ENCODE measurements at regions not wholly inside any gene's neighbourhood (a gene's known extent, or its start where the extent isn't known, plus 50 kb on each side); places are given as distances from the start of the nearest gene placed in this dataset.

- H3K36me3 ChIP-seq (ENCODE audit: insufficient read depth, low read length), result no peaks in the 10 kb centered on the region
- no peak overlapping the region for H3K9ac ChIP-seq (ENCODE audit: low read length)
- H3F3A ChIP-seq (ENCODE audit: insufficient read depth, low read length), result no peaks in the 10 kb centered on the region
- TF ChIP-seq CTCF (IDR thresholded peaks at IDR 0.05; ENCODE audit: low read length) (no peak), EZH2 (IDR thresholded peaks at IDR 0.05; ENCODE audit: borderline replicate concordance, low read length) (no peak)
- H3K4me2 ChIP-seq (ENCODE audit: low read length), result no peak overlapping the region
- H3K4me1 ChIP-seq (ENCODE audit: insufficient read depth, low read length, severe bottlenecking), result peaks cover 40% of the 10 kb centered on the region
- no peaks in the 10 kb centered on the region for H4K20me1 ChIP-seq (ENCODE audit: insufficient read depth, low read length)
- no peak overlapping the region for H2AFZ ChIP-seq (ENCODE audit: low read length)
- H3K27me3 ChIP-seq (ENCODE audit: insufficient read depth, low read length), result no peaks in the 10 kb centered on the region
- no peak overlapping the region for H3K4me3 ChIP-seq (ENCODE audit: low read depth, low read length, poor library complexity, severe bottlenecking)
- H3K79me2 ChIP-seq (ENCODE audit: insufficient read depth, low read length), result no peaks in the 10 kb centered on the region
- peak overlapping the region; percentile 2 for H3K27ac ChIP-seq (ENCODE audit: low read depth, low read length, poor library complexity, severe bottlenecking)
- no peaks in the 10 kb centered on the region for H3K9me3 ChIP-seq (ENCODE audit: low read length)
- H3K9me2 ChIP-seq (ENCODE audit: low read depth, low read length), result no peaks in the 10 kb centered on the region
Observed at GRCh38 chr13:85314686-85315085, 484.5 kb downstream of the SLITRK6 start.

- H3K27ac ChIP-seq (ENCODE audit: low read depth, low read length, poor library complexity, severe bottlenecking), result peak overlapping the region; percentile 49
- H3K9ac ChIP-seq (ENCODE audit: low read length), result no peak overlapping the region
- H2AFZ ChIP-seq (ENCODE audit: low read length), result no peak overlapping the region
- no peaks in the 10 kb centered on the region for H3K9me2 ChIP-seq (ENCODE audit: low read depth, low read length)
- H3K27me3 ChIP-seq (ENCODE audit: insufficient read depth, low read length), result no peaks in the 10 kb centered on the region
- no peak overlapping the region for H3K4me2 ChIP-seq (ENCODE audit: low read length)
- H3F3A ChIP-seq (ENCODE audit: insufficient read depth, low read length), result no peaks in the 10 kb centered on the region
- H3K9me3 ChIP-seq (ENCODE audit: low read length), result no peaks in the 10 kb centered on the region
- no peaks in the 10 kb centered on the region for H3K79me2 ChIP-seq (ENCODE audit: insufficient read depth, low read length)
- H3K4me3 ChIP-seq (ENCODE audit: low read depth, low read length, poor library complexity, severe bottlenecking), result no peak overlapping the region
- H4K20me1 ChIP-seq (ENCODE audit: insufficient read depth, low read length), result no peaks in the 10 kb centered on the region
- TF ChIP-seq CTCF (IDR thresholded peaks at IDR 0.05; ENCODE audit: low read length), result no peak
- TF ChIP-seq EZH2 (IDR thresholded peaks at IDR 0.05; ENCODE audit: borderline replicate concordance, low read length), result no peak
- H3K36me3 ChIP-seq (ENCODE audit: insufficient read depth, low read length), result no peaks in the 10 kb centered on the region
- H3K4me1 ChIP-seq (ENCODE audit: insufficient read depth, low read length, severe bottlenecking), result peaks cover 40% of the 10 kb centered on the region
Observed at GRCh38 chr13:85313761-85314503, 485.3 kb downstream of the SLITRK6 start.

GRCh38 chr13:85312071-85312470, 487.1 kb downstream of the SLITRK6 start:
- no peaks in the 10 kb centered on the region for H3K9me3 ChIP-seq (ENCODE audit: low read length)
- H3K4me3 ChIP-seq (ENCODE audit: low read depth, low read length, poor library complexity, severe bottlenecking), result no peak overlapping the region
- no peaks in the 10 kb centered on the region for H3K36me3 ChIP-seq (ENCODE audit: insufficient read depth, low read length)
- H3K27me3 ChIP-seq (ENCODE audit: insufficient read depth, low read length), result no peaks in the 10 kb centered on the region
- no peaks in the 10 kb centered on the region for H3K79me2 ChIP-seq (ENCODE audit: insufficient read depth, low read length)
- no peak overlapping the region for H2AFZ ChIP-seq (ENCODE audit: low read length)
- H3K4me2 ChIP-seq (ENCODE audit: low read length), result no peak overlapping the region
- peaks cover 39% of the 10 kb centered on the region for H3K4me1 ChIP-seq (ENCODE audit: insufficient read depth, low read length, severe bottlenecking)
- no peak overlapping the region for H3K9ac ChIP-seq (ENCODE audit: low read length)
- no peaks in the 10 kb centered on the region for H3F3A ChIP-seq (ENCODE audit: insufficient read depth, low read length)
- no peaks in the 10 kb centered on the region for H4K20me1 ChIP-seq (ENCODE audit: insufficient read depth, low read length)
- TF ChIP-seq CTCF (IDR thresholded peaks at IDR 0.05; ENCODE audit: low read length), result no peak
- no peak for TF ChIP-seq EZH2 (IDR thresholded peaks at IDR 0.05; ENCODE audit: borderline replicate concordance, low read length)
- H3K27ac ChIP-seq (ENCODE audit: low read depth, low read length, poor library complexity, severe bottlenecking), result no peak overlapping the region
- H3K9me2 ChIP-seq (ENCODE audit: low read depth, low read length), result no peaks in the 10 kb centered on the region
